Lower leg skin (tissue), 4 donors: ENCODE measurements at regions not wholly inside any gene's neighbourhood (a gene's known extent, or its start where the extent isn't known, plus 50 kb on each side); places are given as distances from the start of the nearest gene placed in this dataset.

Source experiments
- DNase-seq, 2 donors: peaks; one replicate each; pipeline ENCODE4 v3.0.0-alpha.2; 2019; ENCODE audit warnings: low spot score in 2 of 2
- H3K4me3 ChIP-seq: fragments of 200-600 bp; sonication (generic); 2 replicates; pipeline ENCODE4 v1.5.1; 2017; ENCODE audit warnings: mild to moderate bottlenecking, low read depth; ENCODE audit not compliant: poor library complexity, severe bottlenecking
- POLR2A ChIP-seq, 2 donors: fragments of 450-650 bp; IDR thresholded peaks; one replicate each; pipeline ENCODE4 v1.6.1; 2016 to 2017; ENCODE audit warnings: antibody characterized with exemption in 2 of 2, mild to moderate bottlenecking in 1 of 2, moderate library complexity in 1 of 2
- WGBS, 2 donors: methylation state at CpG; one replicate each; pipeline ENCODE4 v1.1.5; 2018; 5-methylcytosine and 5-hydroxymethylcytosine counted together
- intact Hi-C: fragments of 100-400 bp; cut with DNase I; formaldehyde crosslinking; loops from one replicate; pipeline ENCODE4 v1.15.0; 2023; ENCODE audit warnings: low total_unique reads
- TF ChIP-seq, protein P1 (sequence below), 3 donors: fragments of 450-650 bp; IDR thresholded peaks; one replicate each; pipeline ENCODE4 v1.5.1; 2016; ENCODE audit warnings: antibody characterized with exemption in 3 of 3, mild to moderate bottlenecking in 3 of 3, moderate library complexity in 2 of 3

DNA sequence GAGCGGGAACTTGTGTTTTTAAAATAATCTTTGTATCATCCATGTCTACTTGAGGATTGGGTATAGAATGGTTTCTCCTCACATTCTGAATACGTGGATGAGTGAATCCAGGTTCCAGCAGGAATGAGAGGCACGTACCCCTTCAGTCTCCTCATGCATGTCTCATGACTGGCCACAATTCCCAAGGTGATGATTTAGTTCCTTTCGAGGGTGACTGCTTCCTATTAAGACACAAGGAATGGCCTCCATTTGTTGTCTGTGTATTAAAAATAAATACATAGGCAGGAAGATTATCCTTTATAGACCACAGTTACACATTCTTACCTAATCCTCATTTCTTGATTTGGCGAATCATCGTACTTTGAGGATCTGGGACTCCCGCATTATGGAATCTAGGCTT, 217.0 kb upstream of the LRIG1 start:
- intact Hi-C loops: no loop called here
- no peak overlapping the region for H3K4me3 ChIP-seq
- WGBS, 2 donors: 88 to 93% methylated on average over 7 of the region's 7 CpGs
- DNase-seq: no peak
- TF ChIP-seq, protein P1, sequence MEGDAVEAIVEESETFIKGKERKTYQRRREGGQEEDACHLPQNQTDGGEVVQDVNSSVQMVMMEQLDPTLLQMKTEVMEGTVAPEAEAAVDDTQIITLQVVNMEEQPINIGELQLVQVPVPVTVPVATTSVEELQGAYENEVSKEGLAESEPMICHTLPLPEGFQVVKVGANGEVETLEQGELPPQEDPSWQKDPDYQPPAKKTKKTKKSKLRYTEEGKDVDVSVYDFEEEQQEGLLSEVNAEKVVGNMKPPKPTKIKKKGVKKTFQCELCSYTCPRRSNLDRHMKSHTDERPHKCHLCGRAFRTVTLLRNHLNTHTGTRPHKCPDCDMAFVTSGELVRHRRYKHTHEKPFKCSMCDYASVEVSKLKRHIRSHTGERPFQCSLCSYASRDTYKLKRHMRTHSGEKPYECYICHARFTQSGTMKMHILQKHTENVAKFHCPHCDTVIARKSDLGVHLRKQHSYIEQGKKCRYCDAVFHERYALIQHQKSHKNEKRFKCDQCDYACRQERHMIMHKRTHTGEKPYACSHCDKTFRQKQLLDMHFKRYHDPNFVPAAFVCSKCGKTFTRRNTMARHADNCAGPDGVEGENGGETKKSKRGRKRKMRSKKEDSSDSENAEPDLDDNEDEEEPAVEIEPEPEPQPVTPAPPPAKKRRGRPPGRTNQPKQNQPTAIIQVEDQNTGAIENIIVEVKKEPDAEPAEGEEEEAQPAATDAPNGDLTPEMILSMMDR (IDR thresholded peaks at IDR 0.05): no peak
- no peak for TF ChIP-seq POLR2A (IDR thresholded peaks at IDR 0.05)

DNA sequence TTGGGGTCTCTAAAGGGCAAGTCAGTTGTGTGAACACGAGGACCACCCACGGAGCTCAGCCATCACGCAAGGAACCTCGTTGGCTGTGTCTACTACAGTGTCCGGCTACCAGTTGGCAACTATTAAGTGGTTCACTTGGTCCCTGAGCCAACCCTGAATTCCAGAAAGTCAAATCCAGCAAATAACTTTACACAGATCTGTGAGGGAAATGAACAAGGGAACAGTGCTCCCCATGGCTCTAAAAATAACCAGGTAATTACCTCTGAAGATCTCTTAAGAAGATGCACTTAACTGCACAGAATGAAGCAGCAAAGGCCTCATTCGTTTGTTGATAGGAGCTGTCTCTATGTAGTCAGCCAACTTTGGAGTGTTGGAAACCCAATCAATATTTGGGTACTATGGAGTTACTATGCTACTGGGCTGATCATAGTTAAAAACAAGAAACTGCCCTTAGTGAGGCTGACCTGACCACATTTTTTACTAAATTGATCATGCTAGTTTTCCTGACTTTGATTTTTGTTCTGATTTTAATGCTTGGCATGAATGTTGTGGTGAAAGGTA, 219.1 kb upstream of the LRIG1 start:
- no peak overlapping the region for H3K4me3 ChIP-seq
- DNase-seq: no peak
- intact Hi-C loops: no loop called here
- TF ChIP-seq, protein P1 (IDR thresholded peaks at IDR 0.05): no peak
- no peak for TF ChIP-seq POLR2A (IDR thresholded peaks at IDR 0.05)
- 81 to 85% methylated on average over 6 of the region's 6 CpGs for whole genome bisulfite sequencing, 2 donors

DNA sequence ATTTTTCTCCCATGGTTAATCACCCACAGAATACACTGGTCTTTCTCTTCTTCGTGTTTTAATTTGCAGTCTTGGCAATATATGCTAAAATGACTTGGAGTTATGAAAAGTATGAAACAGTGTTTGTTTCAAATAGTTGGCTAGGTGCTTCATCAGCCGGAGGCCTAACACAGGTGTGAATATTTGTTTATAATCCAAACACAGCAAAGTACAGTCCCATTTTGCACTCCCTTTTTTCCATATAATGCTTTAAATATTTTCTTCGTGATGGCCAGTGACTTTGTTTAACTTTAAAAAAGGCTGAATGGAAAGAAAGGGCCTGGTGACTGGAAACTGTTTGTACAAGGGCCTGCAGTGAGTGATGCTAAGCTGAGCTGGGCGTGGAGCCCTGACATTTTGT, 219.7 kb upstream of the LRIG1 start:
- intact Hi-C loops: no loop called here

DNA sequence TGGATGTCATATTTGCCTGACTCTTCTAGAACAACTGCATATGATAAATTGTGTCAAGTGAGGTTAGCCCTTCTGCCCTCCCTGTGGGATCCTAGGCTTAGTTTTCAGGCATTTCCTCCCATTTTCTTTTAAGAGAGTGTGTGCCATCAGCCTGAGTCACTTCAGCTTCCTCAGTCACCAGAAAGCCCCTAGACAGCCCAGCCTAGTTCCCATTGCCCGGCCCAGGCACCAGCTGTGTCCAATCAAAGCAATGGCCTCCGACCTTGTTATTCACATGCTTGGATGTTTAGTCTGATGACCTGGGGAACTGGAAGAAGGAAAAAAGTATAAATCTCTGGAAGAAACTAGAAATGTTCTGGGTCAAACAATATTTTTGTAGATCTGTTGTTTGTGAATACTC, 221.9 kb upstream of the LRIG1 start:
- DNase-seq: no peak
- no peak overlapping the region for H3K4me3 ChIP-seq
- no peak for TF ChIP-seq POLR2A (IDR thresholded peaks at IDR 0.05)
- TF ChIP-seq, protein P1 (IDR thresholded peaks at IDR 0.05): no peak
- intact Hi-C loops: no loop called here
- WGBS, 2 donors: 46 to 63% methylated on average over 2 of the region's 2 CpGs

More for the DNA sequence above, 219.7 kb upstream of the LRIG1 start:
- WGBS, 2 donors: 65% methylated on average over 4 of the region's 4 CpGs
- H3K4me3 ChIP-seq: no peak overlapping the region
- no peak for TF ChIP-seq POLR2A (IDR thresholded peaks at IDR 0.05)
- TF ChIP-seq, protein P1 (IDR thresholded peaks at IDR 0.05): no peak
- DNase-seq: no peak

DNA sequence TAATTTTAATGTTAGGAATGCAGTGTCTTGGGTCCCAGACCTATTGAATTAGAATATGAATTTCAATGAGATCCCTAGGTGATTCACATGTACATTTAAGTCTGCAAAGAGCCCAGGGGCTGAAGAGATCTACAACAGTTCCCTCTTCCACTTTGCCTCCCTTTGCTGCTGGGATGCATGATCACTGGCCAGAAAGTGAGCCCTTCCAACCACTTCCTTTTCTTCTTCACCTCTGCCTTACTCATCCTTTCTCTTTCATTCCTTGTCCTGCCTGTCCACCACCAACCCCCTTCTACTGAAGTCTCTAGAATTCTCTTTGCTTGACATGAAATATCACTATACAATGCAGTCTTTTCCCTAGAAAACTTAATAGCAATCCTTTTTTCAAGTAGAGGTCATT, 222.4 kb upstream of the LRIG1 start:
- DNase-seq: no peak
- no peak overlapping the region for H3K4me3 ChIP-seq
- intact Hi-C loops: no loop called here
- TF ChIP-seq, protein P1 (IDR thresholded peaks at IDR 0.05): no peak
- no peak for TF ChIP-seq POLR2A (IDR thresholded peaks at IDR 0.05)

DNA sequence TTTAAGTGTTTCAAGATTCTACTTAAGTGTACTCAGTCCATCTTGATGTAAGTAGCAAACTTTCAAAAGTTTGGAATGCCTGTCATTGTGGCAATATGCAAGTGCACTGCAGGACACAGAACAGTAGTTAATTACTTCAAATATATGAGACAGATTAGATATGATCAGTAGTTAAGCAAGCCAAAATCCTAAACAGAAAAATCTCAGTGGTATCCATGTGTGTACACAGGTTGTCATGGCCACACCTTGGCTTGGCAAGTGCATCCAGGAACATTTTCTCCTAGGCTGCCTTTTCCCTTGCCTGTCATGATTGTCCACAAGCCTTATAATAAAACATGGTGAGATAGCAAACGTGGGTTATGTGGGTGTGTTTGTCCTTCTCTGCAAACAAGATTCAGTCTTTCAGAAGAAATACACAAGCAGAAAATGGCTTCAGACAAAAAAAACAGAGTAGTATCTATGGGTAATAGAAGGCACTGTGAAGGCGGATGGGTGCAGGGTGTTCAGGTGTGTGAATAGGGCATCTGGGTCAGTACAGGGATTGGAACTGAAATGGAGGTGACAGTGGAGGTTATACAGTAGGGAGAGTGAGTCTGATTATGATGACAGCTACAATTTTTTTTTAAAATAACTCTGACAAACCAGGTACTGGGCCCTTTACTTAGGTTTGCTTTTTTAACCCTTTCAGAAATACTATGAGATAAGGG, 229.0 kb upstream of the LRIG1 start:
- intact Hi-C loops: no loop called here
- 49 to 56% methylated on average over 2 of the region's 2 CpGs for WGBS, 2 donors
- DNase-seq: no peak
- H3K4me3 ChIP-seq: no peak overlapping the region
- TF ChIP-seq, protein P1 (IDR thresholded peaks at IDR 0.05): no peak
- no peak for TF ChIP-seq POLR2A (IDR thresholded peaks at IDR 0.05)
